SKM-1 (cell line): ENCODE measurements at regions not wholly inside any gene's neighbourhood (a gene's known extent, or its start where the extent isn't known, plus 50 kb on each side); places are given as distances from the start of the nearest gene placed in this dataset.
"Not testable (repeated sequence)": the region's sequence is repeated elsewhere in the genome, so short reads cannot be mapped to it uniquely, and the experiment has no call there.

Experiments
- DNase-seq: peaks from one replicate; lab custom pipeline; 2025; ENCODE audit not compliant: unreplicated experiment; lab: John Stamatoyannopoulos, UW

DNA sequence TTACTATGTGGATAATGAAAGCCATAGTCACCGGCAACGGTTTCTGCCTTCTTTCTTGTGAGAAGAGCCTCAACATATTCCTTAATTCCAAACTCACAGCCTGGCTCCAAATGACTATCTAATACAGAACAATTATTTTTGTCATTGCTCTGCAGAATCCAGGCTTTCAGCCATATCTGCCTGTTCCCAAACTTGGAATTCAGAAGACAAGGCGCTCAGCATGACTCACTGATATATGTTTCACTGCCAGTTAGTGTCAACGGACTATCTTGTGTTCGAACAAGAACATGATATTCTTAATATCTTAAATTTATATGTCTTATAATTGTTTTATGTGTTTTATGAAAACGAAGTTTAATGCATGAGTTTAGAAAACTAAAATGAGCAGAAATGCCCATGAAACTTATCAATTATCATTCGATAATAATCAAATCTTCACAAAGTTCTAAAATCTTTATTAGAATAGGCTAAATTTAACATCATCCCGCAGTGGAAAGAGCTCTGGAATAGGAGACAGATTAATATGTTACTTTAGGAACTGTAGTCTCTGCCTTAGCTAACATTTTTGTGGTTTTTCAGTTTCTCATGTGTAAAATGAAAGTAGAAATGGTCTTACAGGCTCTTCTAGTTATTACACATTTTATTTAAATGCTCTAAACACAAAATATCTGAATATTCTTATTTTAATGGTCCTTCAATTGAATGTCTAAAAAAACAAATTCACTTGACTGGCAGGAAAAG is 669.3 kb upstream of the GJE1 start:
- no peak for DNase-seq

- DNase-seq, result no peak
Observed at GRCh38 chr6:141460743-141461484, 671.8 kb upstream of the GJE1 start.

DNA sequence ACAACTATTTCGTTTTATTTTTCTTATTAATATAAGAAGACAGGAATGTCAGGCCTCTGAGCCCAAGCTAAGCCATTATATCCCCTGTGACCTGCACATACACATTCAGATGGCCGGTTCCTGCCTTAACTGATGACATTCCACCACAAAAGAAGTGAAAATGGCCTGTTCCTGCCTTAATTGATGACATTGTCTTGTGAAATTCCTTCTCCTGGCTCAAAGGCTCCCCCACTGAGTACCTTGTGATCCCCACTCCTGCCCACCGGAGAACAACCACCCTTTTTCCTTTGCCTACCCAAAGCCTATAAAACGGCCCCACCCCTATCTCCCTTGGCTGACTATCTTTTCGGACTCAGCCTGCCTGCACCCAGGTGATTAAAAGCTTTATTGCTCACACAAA is 672.5 kb upstream of the GJE1 start:
- DNase-seq, result not testable (repeated sequence)

DNA sequence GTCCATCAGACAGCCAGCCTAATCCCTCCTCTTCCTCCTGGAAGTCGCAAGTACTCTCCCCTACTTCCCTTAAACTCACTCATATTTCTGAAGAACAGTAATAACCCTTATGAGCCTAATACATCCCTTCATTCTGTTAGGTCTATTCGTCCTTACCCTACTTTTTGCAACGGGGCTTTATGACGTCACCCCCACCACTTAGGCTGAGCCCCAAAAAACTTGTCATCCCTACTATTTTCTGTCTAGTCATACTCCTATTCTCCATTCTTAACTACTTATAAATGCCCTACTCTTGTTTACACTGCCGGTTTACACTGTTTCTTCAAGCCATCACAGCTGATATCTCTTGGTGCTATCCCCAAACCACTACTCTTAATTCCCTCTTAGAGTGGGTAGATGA is 674.7 kb upstream of the GJE1 start:
- not testable (repeated sequence) for DNase-seq

DNA sequence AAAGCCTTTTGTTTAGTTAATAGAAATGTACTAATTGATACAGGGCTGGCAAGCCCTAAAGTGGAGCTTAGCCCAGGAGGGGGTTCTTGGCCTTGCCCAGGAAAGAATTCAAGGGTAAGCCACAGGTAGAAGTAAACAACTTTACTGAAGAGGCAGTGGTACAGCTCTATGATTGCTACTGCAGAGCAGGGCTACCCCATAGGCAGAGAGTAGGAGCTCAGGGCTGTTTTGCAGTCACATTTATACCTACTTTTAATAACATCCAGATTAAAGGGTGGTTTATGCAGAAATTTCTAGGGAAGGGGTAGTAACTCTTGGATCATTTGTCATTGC is 680.4 kb upstream of the GJE1 start:
- no peak for DNase-seq

DNA sequence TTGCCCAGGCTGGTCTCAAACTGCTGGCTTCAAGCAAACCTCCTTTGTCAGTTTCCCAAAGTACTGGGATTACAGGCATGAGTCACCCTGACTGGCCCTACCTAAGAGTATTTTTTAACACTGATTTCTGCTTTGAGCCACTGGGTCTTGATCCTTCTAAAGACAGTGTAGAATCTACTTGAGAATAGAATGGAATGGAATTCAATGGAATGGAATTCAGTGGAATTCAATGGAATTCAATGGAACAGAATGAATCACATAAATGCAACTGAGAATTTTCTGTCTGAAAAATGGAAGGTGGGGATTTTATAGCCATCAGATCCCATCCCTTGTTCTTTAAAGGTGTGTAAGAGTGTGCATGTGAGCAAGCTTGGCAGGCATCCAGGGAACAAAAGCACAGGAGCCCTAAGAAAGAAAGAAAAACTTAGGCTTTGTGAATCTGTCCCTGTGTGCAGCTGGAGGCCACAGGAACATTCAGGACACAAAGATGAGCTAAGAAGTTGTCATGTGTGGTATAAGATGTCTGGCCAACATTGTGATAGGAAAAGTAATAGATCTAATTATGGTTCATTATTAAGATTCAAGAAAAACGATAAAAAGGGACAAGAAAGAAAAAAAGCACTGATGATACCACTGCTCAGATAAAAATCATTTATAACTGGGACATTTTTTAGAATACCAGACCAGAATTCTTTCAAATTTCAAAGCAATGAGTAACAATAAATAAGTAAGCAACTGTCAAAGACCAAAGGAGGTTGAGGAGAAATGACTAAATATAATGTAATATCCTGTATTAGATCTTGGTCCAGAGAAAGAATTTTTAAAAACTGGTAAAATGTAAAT is 681.0 kb upstream of the GJE1 start:
- DNase-seq, result no peak

DNA sequence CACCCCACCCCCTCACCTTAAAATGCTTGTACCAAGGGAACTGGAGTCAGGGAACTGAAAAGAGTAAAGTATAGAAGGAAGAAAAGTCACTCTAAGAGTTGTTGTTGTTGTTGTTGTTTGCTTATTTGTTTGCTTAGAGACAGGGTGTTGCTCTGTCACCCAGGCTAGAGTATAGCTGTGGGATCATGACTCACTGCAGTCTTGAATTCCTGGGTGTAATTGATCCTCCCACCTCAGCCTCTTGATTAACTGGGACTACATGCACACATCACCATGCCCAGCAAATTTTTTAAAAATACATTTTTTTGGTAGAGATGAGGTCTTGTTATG is 681.6 kb upstream of the GJE1 start:
- DNase-seq, result no peak

DNA sequence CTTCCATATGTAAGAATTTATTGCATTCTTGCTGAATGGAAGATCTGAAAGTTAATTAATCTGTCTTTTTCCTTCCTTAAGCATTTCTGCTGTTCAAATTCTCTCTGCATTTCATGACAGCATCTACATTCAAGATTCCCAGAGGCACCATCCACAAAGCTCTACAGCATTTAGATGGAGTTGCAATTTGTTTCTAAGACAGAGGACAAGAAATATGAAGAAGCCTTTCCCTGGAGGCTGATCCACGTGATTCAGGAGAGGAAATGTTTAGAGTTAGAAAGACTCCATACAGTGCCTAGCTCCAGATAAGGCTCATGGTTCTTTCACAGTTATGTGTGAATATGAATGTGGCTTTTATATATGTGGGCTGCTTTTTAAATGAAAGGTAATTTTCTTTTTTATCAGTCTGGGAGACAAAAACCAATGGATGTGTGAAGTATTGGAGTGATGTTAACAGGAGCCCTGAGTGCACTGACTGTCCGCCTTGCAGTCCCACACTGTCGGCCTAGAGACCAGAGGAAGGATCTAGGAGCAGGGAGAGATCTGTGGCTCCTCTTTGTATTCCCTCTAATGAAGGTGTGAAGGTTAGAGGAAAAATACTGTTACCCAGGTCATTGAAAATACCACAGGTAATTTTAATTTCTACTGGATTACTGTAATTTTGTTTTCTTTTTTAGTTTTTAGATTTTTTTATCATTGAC is 686.6 kb upstream of the GJE1 start:
- no peak for DNase-seq

DNA sequence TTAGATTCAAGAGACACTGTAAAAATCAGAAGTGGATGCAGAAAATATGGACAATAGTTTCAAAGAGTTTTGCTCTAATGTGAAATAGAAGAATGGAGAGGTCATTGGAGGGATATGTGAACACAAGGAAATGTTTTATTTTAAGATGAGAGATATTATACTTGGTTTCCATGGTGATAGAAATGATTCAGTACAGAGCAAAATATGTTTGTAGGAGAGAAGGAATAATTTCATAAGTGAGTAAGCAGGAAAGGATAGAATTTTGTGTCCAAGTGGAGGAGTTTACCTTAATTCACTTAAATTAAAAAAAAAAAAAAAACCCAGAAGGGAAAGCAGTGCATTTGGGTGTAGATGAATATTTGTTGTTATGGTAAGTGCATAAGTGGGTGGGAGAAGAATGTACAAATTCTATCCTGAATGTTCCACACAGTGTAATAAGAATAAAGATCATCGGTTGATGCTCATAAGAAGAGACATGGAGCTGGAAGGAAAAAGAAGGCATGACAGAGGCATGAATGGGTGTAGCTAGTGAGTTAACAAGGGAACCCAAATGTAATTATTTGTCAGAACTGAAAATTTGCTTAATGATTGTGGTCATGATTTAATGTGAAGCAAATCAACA is 688.9 kb upstream of the GJE1 start:
- no peak for DNase-seq

GRCh38 chr6:141443032-141443431 is 689.7 kb upstream of the GJE1 start:
- DNase-seq, result no peak

DNA sequence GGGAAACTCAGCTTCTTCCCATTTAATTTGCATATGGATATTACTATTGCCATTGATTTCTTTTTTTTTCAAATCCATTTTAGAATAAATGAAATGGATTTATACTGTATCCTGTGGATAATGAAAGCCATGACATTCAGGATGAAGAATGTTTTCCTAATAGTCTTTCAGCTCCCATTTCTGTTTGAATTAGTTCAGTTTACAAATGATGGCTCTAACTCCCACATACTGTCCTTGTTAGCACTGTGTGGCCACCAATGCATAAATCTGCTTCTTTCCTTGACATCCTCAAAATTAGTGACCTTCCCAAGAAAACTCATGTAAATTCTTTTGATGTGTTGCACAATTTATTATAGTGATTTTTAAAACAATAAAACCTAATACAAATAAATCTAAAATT is 693.2 kb upstream of the GJE1 start:
- no peak for DNase-seq

DNA sequence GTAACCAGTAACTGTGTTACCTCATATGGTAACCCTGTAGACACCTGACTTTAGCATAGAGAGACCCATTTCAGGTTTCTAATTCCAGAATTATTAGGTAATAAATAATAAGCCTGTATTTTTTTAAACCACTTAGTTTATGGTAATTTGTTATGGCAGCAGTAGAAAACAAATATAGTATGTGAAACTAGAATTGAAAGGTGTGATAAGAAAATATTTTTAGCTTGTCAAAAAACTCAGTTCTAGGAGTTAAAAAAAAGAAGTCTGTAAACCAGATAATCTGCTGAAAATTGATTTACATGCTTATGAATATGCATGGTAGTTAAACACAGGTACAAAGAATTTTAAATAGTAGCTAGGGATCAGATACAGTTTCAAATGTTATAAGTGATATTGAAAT is 695.0 kb upstream of the GJE1 start:
- DNase-seq, result no peak

DNA sequence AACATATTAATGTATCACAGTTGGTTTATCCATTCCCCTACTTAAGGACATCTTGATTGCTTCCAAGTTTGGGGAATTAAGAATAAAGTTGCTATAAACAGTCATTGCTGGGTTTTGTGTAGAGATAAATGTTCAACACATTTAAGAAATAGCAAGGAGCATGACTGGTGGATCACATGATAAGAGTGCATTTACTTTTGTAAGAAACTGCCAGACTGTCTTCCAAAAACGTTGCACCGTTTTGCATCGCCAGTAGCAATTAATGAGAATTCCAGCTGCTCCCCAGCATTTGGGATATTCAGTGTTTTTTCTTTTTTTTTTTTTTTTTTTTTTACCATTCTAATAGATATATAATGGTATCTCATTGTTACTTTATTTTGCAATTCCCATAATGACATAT is 695.7 kb upstream of the GJE1 start:
- DNase-seq, result no peak

- DNase-seq, result no peak
Observed at GRCh38 chr6:141426400-141426980, 706.2 kb upstream of the GJE1 start.

DNA sequence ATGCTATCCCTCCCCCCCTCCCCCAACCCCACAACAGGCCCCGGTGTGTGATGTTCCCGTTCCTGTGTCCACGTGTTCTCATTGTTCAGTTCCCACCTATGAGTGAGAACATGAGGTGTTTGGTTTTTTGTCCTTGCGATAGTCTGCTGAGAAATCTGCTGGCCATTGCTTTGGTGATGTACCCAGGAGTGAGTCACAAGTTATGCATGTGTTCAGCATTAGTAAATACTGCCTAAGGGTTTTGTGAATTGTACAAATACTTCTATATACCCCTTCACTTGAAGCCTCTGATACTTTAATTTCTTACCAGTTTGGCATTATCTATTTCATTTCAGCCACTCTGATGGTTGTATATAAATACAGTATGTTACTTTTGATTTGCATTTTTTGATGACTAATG is 711.3 kb upstream of the GJE1 start:
- no peak for DNase-seq

DNA sequence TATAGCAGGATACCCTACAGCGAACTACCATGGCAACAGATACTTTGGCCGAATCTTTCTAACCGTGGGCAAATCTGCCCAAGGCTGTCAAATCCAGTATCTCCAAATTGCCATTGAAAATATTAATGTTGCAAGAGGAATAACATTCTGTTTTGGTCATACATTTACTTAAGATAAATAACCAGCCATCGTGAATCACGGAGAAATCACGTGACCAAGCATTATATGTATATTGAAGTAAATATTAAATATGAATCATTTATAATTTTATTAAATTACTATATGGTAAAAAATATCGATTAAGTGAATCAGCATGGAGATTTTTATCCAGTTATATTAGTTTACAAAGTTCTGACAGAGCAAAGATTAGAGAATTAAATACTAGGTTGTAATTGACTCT is 714.6 kb upstream of the GJE1 start:
- no peak for DNase-seq

- DNase-seq, result no peak
Observed at GRCh38 chr6:141415896-141416295, 716.8 kb upstream of the GJE1 start.

GRCh38 chr6:141413196-141413595 is 719.5 kb upstream of the GJE1 start:
- no peak for DNase-seq

- no peak for DNase-seq
Observed at GRCh38 chr6:141406761-141407160, 726.0 kb upstream of the GJE1 start.

DNA sequence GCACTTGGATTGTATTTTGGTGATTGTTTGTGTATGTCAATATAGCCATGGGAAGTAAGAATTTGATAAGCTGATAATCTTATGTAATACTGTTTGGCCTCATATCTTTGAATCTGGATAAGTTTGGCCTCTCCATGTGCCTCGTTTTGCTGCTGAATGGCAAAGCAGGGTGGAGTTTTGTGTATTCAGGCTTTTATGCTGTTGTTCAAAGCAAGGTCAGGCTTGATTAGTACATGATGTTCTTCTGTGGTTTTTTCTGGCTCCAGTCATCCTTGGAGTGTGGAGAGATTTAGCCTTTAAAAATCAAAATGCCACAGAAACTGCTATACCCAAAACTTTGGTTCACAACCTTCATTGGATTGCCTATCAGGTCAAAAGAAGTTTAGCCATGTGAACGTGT is 728.9 kb upstream of the GJE1 start:
- no peak for DNase-seq

DNA sequence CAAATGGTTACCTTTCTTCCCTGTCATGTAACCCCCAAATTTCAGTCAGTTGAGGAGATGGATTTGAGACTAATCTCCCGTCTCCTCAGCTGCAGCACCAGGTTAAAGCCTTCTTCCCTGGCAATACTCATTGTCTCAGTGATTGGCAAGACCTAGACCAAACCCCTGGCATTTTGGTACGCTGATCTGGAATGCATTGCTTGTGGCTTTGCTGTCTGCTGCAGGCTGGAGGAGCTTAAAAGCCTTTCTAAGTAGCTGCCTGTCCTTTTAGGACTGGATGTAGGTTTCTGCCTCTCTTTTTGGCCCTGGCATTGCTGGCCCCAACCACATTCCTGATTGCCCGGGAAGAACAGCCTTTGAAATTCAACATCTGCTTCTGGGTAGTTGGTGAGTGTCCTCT is 729.6 kb upstream of the GJE1 start:
- DNase-seq, result no peak
